ENCODE measurements at regions not wholly inside any gene's neighbourhood (a gene's known extent, or its start where the extent isn't known, plus 50 kb on each side); places are given as distances from the start of the nearest gene placed in this dataset.
"Not testable (repeated sequence)": the region's sequence is repeated elsewhere in the genome, so short reads cannot be mapped to it uniquely, and the experiment has no call there.

GRCh38 chr10:109253306-109253705, 670.0 kb downstream of the XPNPEP1 start:
- no peaks in the 10 kb centered on the region for H3K9me3 ChIP-seq (ENCODE audit: control insufficient read depth, insufficient read depth, low read length)
- H3K9ac ChIP-seq (ENCODE audit: low read depth, low read length), result no peak overlapping the region
- H3K4me3 ChIP-seq (ENCODE audit: low read depth, low read length), result no peak overlapping the region
- H3K4me1 ChIP-seq (ENCODE audit: control insufficient read depth, insufficient read depth, low read length), result no peaks in the 10 kb centered on the region
- no peaks in the 10 kb centered on the region for H3K27me3 ChIP-seq (ENCODE audit: control insufficient read depth, insufficient read depth, low read length)
- no peak overlapping the region for H3K27ac ChIP-seq (ENCODE audit: low read depth, low read length)
- no peaks in the 10 kb centered on the region for H3K36me3 ChIP-seq (ENCODE audit: control insufficient read depth, insufficient read depth, low read length)

- no peak overlapping the region for H3K4me3 ChIP-seq (ENCODE audit: low read depth, low read length)
- no peak overlapping the region for H3K27ac ChIP-seq (ENCODE audit: low read depth, low read length)
- no peaks in the 10 kb centered on the region for H3K36me3 ChIP-seq (ENCODE audit: control insufficient read depth, insufficient read depth, low read length)
- H3K9ac ChIP-seq (ENCODE audit: low read depth, low read length), result no peak overlapping the region
- H3K27me3 ChIP-seq (ENCODE audit: control insufficient read depth, insufficient read depth, low read length), result no peaks in the 10 kb centered on the region
- H3K9me3 ChIP-seq (ENCODE audit: control insufficient read depth, insufficient read depth, low read length), result no peaks in the 10 kb centered on the region
- no peaks in the 10 kb centered on the region for H3K4me1 ChIP-seq (ENCODE audit: control insufficient read depth, insufficient read depth, low read length)
Measured at GRCh38 chr10:109250152-109250551, 673.2 kb downstream of the XPNPEP1 start.

- no peak overlapping the region for H3K27ac ChIP-seq (ENCODE audit: low read depth, low read length)
- H3K27me3 ChIP-seq (ENCODE audit: control insufficient read depth, insufficient read depth, low read length), result no peaks in the 10 kb centered on the region
- H3K4me1 ChIP-seq (ENCODE audit: control insufficient read depth, insufficient read depth, low read length), result no peaks in the 10 kb centered on the region
- no peak overlapping the region for H3K9ac ChIP-seq (ENCODE audit: low read depth, low read length)
- H3K36me3 ChIP-seq (ENCODE audit: control insufficient read depth, insufficient read depth, low read length), result no peaks in the 10 kb centered on the region
- no peak overlapping the region for H3K4me3 ChIP-seq (ENCODE audit: low read depth, low read length)
- no peaks in the 10 kb centered on the region; the same call in 1 of the 2 replicates for H3K9me3 ChIP-seq (ENCODE audit: control insufficient read depth, insufficient read depth, low read length)
Measured at GRCh38 chr10:109247814-109248213, 675.5 kb downstream of the XPNPEP1 start.

GRCh38 chr10:109245821-109246220, 677.5 kb downstream of the XPNPEP1 start:
- Histone ChIP-seq H3K9ac (ENCODE audit: low read depth, low read length) (no peak overlapping the region), H3K27me3 (ENCODE audit: control insufficient read depth, insufficient read depth, low read length) (no peaks in the 10 kb centered on the region), H3K4me3 (ENCODE audit: low read depth, low read length) (no peak overlapping the region), H3K9me3 (ENCODE audit: control insufficient read depth, insufficient read depth, low read length) (no peaks in the 10 kb centered on the region; the same call in 1 of the 2 replicates), H3K27ac (ENCODE audit: low read depth, low read length) (no peak overlapping the region), H3K36me3 (ENCODE audit: control insufficient read depth, insufficient read depth, low read length) (no peaks in the 10 kb centered on the region), H3K4me1 (ENCODE audit: control insufficient read depth, insufficient read depth, low read length) (no peaks in the 10 kb centered on the region)

- Histone ChIP-seq H3K27ac (ENCODE audit: low read depth, low read length) (no peak overlapping the region), H3K4me1 (ENCODE audit: control insufficient read depth, insufficient read depth, low read length) (no peaks in the 10 kb centered on the region), H3K9ac (ENCODE audit: low read depth, low read length) (no peak overlapping the region), H3K27me3 (ENCODE audit: control insufficient read depth, insufficient read depth, low read length) (no peaks in the 10 kb centered on the region), H3K36me3 (ENCODE audit: control insufficient read depth, insufficient read depth, low read length) (no peaks in the 10 kb centered on the region), H3K9me3 (ENCODE audit: control insufficient read depth, insufficient read depth, low read length) (no peaks in the 10 kb centered on the region; the same call in 1 of the 2 replicates), H3K4me3 (ENCODE audit: low read depth, low read length) (no peak overlapping the region)
Measured at GRCh38 chr10:109239371-109239770, 683.9 kb downstream of the XPNPEP1 start.

GRCh38 chr10:109237682-109238081, 685.6 kb downstream of the XPNPEP1 start:
- Histone ChIP-seq H3K9me3 (ENCODE audit: control insufficient read depth, insufficient read depth, low read length) (no peaks in the 10 kb centered on the region), H3K4me3 (ENCODE audit: low read depth, low read length) (no peak overlapping the region), H3K27ac (ENCODE audit: low read depth, low read length) (no peak overlapping the region), H3K36me3 (ENCODE audit: control insufficient read depth, insufficient read depth, low read length) (no peaks in the 10 kb centered on the region), H3K9ac (ENCODE audit: low read depth, low read length) (no peak overlapping the region), H3K27me3 (ENCODE audit: control insufficient read depth, insufficient read depth, low read length) (no peaks in the 10 kb centered on the region), H3K4me1 (ENCODE audit: control insufficient read depth, insufficient read depth, low read length) (no peaks in the 10 kb centered on the region)

DNA sequence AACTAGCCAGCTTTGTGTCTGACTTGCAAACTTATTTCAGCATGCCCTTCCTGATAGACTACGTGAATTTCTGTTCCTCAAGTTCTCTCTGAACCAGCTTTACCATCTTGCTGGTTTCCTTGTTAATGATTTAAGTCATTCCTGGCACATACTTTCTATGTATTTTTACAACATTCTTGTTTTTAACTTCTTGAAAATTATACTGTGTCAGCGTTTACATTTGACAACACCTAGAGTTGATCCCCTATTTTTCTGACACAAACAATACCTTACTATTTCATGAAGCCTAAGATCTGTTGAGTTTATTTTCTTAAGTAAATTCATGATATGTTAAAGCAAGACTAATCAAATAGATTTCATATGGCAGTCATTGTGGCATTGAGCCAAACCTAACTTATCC, 686.3 kb downstream of the XPNPEP1 start:
- Histone ChIP-seq H3K9ac (ENCODE audit: low read depth, low read length) (no peak overlapping the region), H3K27ac (ENCODE audit: low read depth, low read length) (no peak overlapping the region), H3K4me1 (ENCODE audit: control insufficient read depth, insufficient read depth, low read length) (no peaks in the 10 kb centered on the region), H3K9me3 (ENCODE audit: control insufficient read depth, insufficient read depth, low read length) (no peaks in the 10 kb centered on the region), H3K4me3 (ENCODE audit: low read depth, low read length) (no peak overlapping the region), H3K27me3 (ENCODE audit: control insufficient read depth, insufficient read depth, low read length) (no peaks in the 10 kb centered on the region), H3K36me3 (ENCODE audit: control insufficient read depth, insufficient read depth, low read length) (no peaks in the 10 kb centered on the region)

- H3K36me3 ChIP-seq (ENCODE audit: control insufficient read depth, insufficient read depth, low read length); H3K4me3 ChIP-seq (ENCODE audit: low read depth, low read length); H3K27ac ChIP-seq (ENCODE audit: low read depth, low read length): not testable (repeated sequence)
Measured at GRCh38 chr10:109223533-109223932, 699.8 kb downstream of the XPNPEP1 start.

GRCh38 chr10:109219935-109220605, 703.2 kb downstream of the XPNPEP1 start:
- Histone ChIP-seq H3K27ac (ENCODE audit: low read depth, low read length) (no peak overlapping the region), H3K4me3 (ENCODE audit: low read depth, low read length) (no peak overlapping the region), H3K36me3 (ENCODE audit: control insufficient read depth, insufficient read depth, low read length) (no peaks in the 10 kb centered on the region), H3K27me3 (ENCODE audit: control insufficient read depth, insufficient read depth, low read length) (no peaks in the 10 kb centered on the region), H3K9me3 (ENCODE audit: control insufficient read depth, insufficient read depth, low read length) (no peaks in the 10 kb centered on the region), H3K9ac (ENCODE audit: low read depth, low read length) (no peak overlapping the region), H3K4me1 (ENCODE audit: control insufficient read depth, insufficient read depth, low read length) (no peaks in the 10 kb centered on the region)

More at GRCh38 chr10:109223533-109223932, 699.8 kb downstream of the XPNPEP1 start:
- H3K27me3 ChIP-seq (ENCODE audit: control insufficient read depth, insufficient read depth, low read length); H3K4me1 ChIP-seq (ENCODE audit: control insufficient read depth, insufficient read depth, low read length); H3K9ac ChIP-seq (ENCODE audit: low read depth, low read length); H3K9me3 ChIP-seq (ENCODE audit: control insufficient read depth, insufficient read depth, low read length): not testable (repeated sequence)

DNA sequence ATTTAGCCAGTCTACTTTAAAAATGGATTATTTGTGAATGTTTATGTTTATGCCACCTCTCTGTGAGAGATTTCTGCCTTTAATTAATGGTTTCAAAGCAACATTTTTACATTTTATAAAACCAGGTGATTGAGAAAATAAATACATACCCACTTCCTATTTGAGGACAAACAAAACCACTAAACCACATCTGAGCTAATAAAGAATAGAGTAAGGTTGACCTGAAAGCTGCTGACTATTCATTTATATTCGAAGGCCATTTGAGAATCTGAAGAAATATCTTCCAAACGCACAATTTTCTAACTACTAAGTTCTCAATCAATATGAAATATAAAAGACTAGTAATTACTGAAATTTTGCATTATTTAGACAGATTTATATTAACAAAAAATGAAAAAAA, 705.1 kb downstream of the XPNPEP1 start:
- Histone ChIP-seq H3K27ac (ENCODE audit: low read depth, low read length) (no peak overlapping the region), H3K4me1 (ENCODE audit: control insufficient read depth, insufficient read depth, low read length) (no peaks in the 10 kb centered on the region), H3K4me3 (ENCODE audit: low read depth, low read length) (no peak overlapping the region)

DNA sequence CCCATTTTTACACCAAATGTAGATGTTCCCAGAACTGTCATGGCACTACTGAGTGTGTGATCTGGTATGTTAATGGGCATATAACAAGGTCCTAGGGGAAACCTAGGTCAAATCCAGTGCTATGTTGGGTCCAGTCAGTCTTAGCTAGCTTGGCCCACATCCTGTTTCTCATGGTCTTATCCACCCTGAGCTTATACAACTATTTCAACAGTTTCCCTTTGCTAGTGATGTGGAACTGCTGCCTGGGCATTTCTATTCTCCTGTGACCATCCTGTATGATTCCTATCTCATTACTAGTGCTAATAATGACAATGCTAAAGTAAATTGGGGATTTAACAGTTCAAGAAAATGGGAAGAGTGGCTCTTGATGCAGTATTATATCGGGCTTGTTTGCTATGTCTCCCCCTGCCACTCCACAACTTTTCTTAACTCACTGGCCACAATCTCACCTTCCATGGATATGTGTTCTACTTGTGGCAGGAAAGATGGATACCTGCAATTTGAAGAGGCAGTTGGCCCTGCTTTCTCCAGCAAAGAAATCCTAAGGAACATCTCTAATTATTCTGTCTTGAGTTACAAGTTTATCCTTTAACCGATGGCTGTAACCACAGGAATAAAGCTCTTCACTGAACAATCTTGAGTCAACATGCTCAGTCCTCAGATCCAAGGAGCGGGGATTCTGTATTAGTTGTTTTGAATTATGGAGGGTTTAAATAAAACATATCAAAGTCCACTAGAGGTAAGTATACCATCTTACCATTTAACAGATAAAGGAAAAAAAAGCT, 707.8 kb downstream of the XPNPEP1 start:
- no peaks in the 10 kb centered on the region for H3K27me3 ChIP-seq (ENCODE audit: control insufficient read depth, insufficient read depth, low read length)
- H3K4me3 ChIP-seq (ENCODE audit: low read depth, low read length), result no peak overlapping the region
- no peak overlapping the region for H3K9ac ChIP-seq (ENCODE audit: low read depth, low read length)
- H3K27ac ChIP-seq (ENCODE audit: low read depth, low read length), result no peak overlapping the region
- no peaks in the 10 kb centered on the region for H3K9me3 ChIP-seq (ENCODE audit: control insufficient read depth, insufficient read depth, low read length)
- H3K4me1 ChIP-seq (ENCODE audit: control insufficient read depth, insufficient read depth, low read length), result no peaks in the 10 kb centered on the region
- no peaks in the 10 kb centered on the region for H3K36me3 ChIP-seq (ENCODE audit: control insufficient read depth, insufficient read depth, low read length)

More for the DNA sequence above, 705.1 kb downstream of the XPNPEP1 start:
- H3K9ac ChIP-seq (ENCODE audit: low read depth, low read length), result no peak overlapping the region
- H3K27me3 ChIP-seq (ENCODE audit: control insufficient read depth, insufficient read depth, low read length), result no peaks in the 10 kb centered on the region
- H3K36me3 ChIP-seq (ENCODE audit: control insufficient read depth, insufficient read depth, low read length), result no peaks in the 10 kb centered on the region
- H3K9me3 ChIP-seq (ENCODE audit: control insufficient read depth, insufficient read depth, low read length), result no peaks in the 10 kb centered on the region

Data from HUES48 (cell line).